SK-N-SH (cell line): ENCODE measurements at regions not wholly inside any gene's neighbourhood (a gene's known extent, or its start where the extent isn't known, plus 50 kb on each side); places are given as distances from the start of the nearest gene placed in this dataset.

ENCODE experiments used
- CTCF ChIP-seq: fragments of 200-600 bp; sonication (generic); IDR thresholded peaks from 2 replicates; pipeline ENCODE4 v1.6.1; 2017; ENCODE audit warnings: antibody characterized with exemption, mild to moderate bottlenecking, moderate library complexity
- EZH2phosphoT487 ChIP-seq: fragments of 200-600 bp; sonication (generic); IDR thresholded peaks from 2 replicates; pipeline ENCODE4 v1.6.1; 2017; ENCODE audit warnings: low read depth, mixed run types, mild to moderate bottlenecking, antibody characterized with exemption, moderate library complexity, borderline replicate concordance
- FOXJ3 ChIP-seq: sonication (generic); formaldehyde crosslinking; IDR thresholded peaks from 2 replicates; pipeline ENCODE4 v1.5.1; 2020; ENCODE audit warnings: mild to moderate bottlenecking, missing genetic modification reagents
- FOXM1 ChIP-seq: IDR thresholded peaks from 2 replicates; pipeline ENCODE4 v1.4.0; 2012; ENCODE audit warnings: low read depth, mild to moderate bottlenecking
- JUND ChIP-seq: IDR thresholded peaks from 2 replicates; pipeline ENCODE4 v1.4.0; 2012
- MEF2A ChIP-seq: IDR thresholded peaks from 2 replicates; pipeline ENCODE4 v1.4.0; 2012; ENCODE audit warnings: low read depth, borderline replicate concordance
- NFIC ChIP-seq: IDR thresholded peaks from 2 replicates; pipeline ENCODE4 v1.4.0; 2012; ENCODE audit warnings: borderline replicate concordance
- POLR2AphosphoS5 ChIP-seq: IDR thresholded peaks from 2 replicates; pipeline ENCODE4 v1.6.1; 2012; ENCODE audit warnings: low read depth, low read length
- RFX5 ChIP-seq: IDR thresholded peaks from 2 replicates; pipeline ENCODE4 v1.6.1; 2012; ENCODE audit warnings: mild to moderate bottlenecking, improper control_type of control experiment, low read length
- SIN3A ChIP-seq: IDR thresholded peaks from 2 replicates; pipeline ENCODE4 v1.6.1; 2012; ENCODE audit warnings: low read depth, mild to moderate bottlenecking, low read length, moderate library complexity, borderline replicate concordance
- TAF1 ChIP-seq: IDR thresholded peaks from 2 replicates; pipeline ENCODE4 v1.6.1; 2012; ENCODE audit warnings: low read depth, mild to moderate bottlenecking, low read length, moderate library complexity, borderline replicate concordance
- TCF12 ChIP-seq: IDR thresholded peaks from 2 replicates; pipeline ENCODE4 v1.4.0; 2012
- TEAD4 ChIP-seq: IDR thresholded peaks from 2 replicates; pipeline ENCODE4 v1.4.0; 2012; ENCODE audit warnings: mild to moderate bottlenecking, borderline replicate concordance; ENCODE audit not compliant: insufficient read depth
- TF ChIP-seq, protein P1 (sequence below): fragments of 150-350 bp; IDR thresholded peaks from 2 replicates; pipeline ENCODE4 v1.6.1; 2017; ENCODE audit warnings: antibody characterized with exemption, low read length, low read depth, borderline replicate concordance

GRCh38 chr18:29137773-29138495, 961.0 kb upstream of the CDH2 start:
- TF ChIP-seq CTCF (no peak), FOXM1 (no peak), RFX5 (no peak), EZH2phosphoT487 (no peak), NFIC (no peak), MEF2A (no peak), TEAD4 (no peak), SIN3A (no peak), FOXJ3 (CRISPR knock-in tag) (no peak), JUND (no peak), POLR2AphosphoS5 (no peak), TCF12 (no peak), TAF1 (no peak)
- TF ChIP-seq, protein P1, sequence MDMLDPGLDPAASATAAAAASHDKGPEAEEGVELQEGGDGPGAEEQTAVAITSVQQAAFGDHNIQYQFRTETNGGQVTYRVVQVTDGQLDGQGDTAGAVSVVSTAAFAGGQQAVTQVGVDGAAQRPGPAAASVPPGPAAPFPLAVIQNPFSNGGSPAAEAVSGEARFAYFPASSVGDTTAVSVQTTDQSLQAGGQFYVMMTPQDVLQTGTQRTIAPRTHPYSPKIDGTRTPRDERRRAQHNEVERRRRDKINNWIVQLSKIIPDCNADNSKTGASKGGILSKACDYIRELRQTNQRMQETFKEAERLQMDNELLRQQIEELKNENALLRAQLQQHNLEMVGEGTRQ = no peak
